ENCODE measurements at regions not wholly inside any gene's neighbourhood (a gene's known extent, or its start where the extent isn't known, plus 50 kb on each side); places are given as distances from the start of the nearest gene placed in this dataset.

GRCh38 chr5:107099506-107099905, 571.2 kb downstream of the EFNA5 start:
- Histone ChIP-seq H3K4me1 (no peaks in the 10 kb centered on the region), H3K27me3 (no peaks in the 10 kb centered on the region), H3K27ac (no peak overlapping the region), H3K9me3 (peaks cover 0 to 22% (median 0%) of the 10 kb centered on the region in 11 donors), H3K36me3 (no peaks in the 10 kb centered on the region), H3K4me3 (no peak overlapping the region)
- 79 to 80% methylated on average over 4 of the region's 4 CpGs for WGBS, 2 donors
- ATAC-seq (no peak), DNase-seq (no peak)
- TF ChIP-seq, protein P1, sequence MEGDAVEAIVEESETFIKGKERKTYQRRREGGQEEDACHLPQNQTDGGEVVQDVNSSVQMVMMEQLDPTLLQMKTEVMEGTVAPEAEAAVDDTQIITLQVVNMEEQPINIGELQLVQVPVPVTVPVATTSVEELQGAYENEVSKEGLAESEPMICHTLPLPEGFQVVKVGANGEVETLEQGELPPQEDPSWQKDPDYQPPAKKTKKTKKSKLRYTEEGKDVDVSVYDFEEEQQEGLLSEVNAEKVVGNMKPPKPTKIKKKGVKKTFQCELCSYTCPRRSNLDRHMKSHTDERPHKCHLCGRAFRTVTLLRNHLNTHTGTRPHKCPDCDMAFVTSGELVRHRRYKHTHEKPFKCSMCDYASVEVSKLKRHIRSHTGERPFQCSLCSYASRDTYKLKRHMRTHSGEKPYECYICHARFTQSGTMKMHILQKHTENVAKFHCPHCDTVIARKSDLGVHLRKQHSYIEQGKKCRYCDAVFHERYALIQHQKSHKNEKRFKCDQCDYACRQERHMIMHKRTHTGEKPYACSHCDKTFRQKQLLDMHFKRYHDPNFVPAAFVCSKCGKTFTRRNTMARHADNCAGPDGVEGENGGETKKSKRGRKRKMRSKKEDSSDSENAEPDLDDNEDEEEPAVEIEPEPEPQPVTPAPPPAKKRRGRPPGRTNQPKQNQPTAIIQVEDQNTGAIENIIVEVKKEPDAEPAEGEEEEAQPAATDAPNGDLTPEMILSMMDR (IDR thresholded peaks at IDR 0.05) = no peak
- intact Hi-C loops (cut with DNase I) = no loop called here

DNA sequence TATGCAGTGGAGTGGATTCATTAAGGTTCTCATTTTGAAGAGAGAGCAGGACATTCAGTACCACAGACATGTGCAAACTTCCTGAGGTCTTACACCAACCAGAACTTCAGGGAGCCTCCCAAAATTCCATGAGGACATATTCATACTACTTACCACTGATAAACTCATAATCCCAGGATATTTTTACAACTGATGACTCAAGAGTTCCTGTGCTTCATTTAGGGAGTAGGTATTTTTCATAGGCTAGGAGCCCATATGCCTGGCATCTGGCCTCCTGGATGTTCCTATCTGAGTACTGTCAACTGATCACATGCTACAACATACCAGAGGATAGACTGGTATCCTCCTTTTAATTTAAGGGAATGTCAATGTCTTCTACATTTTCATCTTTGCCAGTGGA, 578.0 kb downstream of the EFNA5 start:
- Histone ChIP-seq H3K36me3 (no peaks in the 10 kb centered on the region), H3K9me3 (peaks cover 0 to 32% (median 7%) of the 10 kb centered on the region in 11 donors), H3K27ac (no peak overlapping the region), H3K4me3 (no peak overlapping the region), H3K4me1 (peaks cover 0 to 15% (median 3%) of the 10 kb centered on the region in 9 donors), H3K27me3 (no peaks in the 10 kb centered on the region)
- no peak for ATAC-seq
- intact Hi-C loops (cut with DNase I) = no loop called here
- TF ChIP-seq, protein P1 (IDR thresholded peaks at IDR 0.05) = no peak
- DNase-seq = no peak

- intact Hi-C loops (cut with DNase I) = no loop called here
- Histone ChIP-seq H3K36me3 (no peaks in the 10 kb centered on the region), H3K4me3 (no peak overlapping the region), H3K9me3 (peaks cover 0 to 32% (median 7%) of the 10 kb centered on the region in 11 donors), H3K27ac (no peak overlapping the region), H3K4me1 (peaks cover 0 to 15% (median 3%) of the 10 kb centered on the region in 9 donors), H3K27me3 (no peaks in the 10 kb centered on the region)
- TF ChIP-seq, protein P1 (IDR thresholded peaks at IDR 0.05) = no peak
- ATAC-seq (no peak), DNase-seq (no peak)
These were observed 580.2 kb downstream of the EFNA5 start for GRCh38 chr5:107090506-107090905.

DNA sequence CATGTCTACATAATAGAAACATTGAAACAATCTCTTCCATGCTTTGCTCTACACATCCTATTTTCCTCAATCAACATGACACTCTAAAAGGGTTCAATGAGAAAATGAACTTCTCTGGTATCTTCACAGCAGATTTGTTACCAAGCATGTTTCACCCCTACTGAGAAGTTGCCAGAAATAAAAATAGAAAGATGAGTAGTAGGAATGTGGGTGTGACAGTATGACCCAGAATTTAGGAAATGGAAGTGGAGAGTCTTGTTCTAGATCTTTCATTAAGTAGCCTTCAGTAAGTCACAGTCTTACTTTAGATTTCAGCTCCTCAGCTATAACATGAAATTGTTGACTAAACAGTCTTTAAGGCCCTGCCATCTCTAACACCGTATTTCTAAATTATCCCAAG, 581.8 kb downstream of the EFNA5 start:
- 83% methylated on average over 1 of the region's 1 CpG for WGBS, 2 donors
- peaks cover 0 to 15% (median 3%) of the 10 kb centered on the region in 9 donors for H3K4me1 ChIP-seq
- intact Hi-C loops (cut with DNase I) = no loop called here
- no peaks in the 10 kb centered on the region for H3K27me3 ChIP-seq
- peaks cover 0 to 17% (median 7%) of the 10 kb centered on the region in 11 donors for H3K9me3 ChIP-seq
- no peak overlapping the region for H3K4me3 ChIP-seq
- TF ChIP-seq, protein P1 (IDR thresholded peaks at IDR 0.05) = no peak
- DNase-seq (no peak), ATAC-seq (peak in 2 of 8 donors; percentile 33 to 53)
- no peak overlapping the region for H3K27ac ChIP-seq
- H3K36me3 ChIP-seq = no peaks in the 10 kb centered on the region
